22Rv1 (cell line): ENCODE measurements at regions not wholly inside any gene's neighbourhood (a gene's known extent, or its start where the extent isn't known, plus 50 kb on each side); places are given as distances from the start of the nearest gene placed in this dataset.

ENCODE experiments used
- H3K27ac ChIP-seq: fragments of 450-650 bp; 2 replicates; pipeline ENCODE4 v1.5.1; 2017
- CTCF ChIP-seq: fragments of 450-650 bp; IDR thresholded peaks from 2 replicates; pipeline ENCODE4 v1.5.1; 2017; ENCODE audit warnings: mild to moderate bottlenecking
- ZFX ChIP-seq: fragments of 450-650 bp; IDR thresholded peaks from 2 replicates; pipeline ENCODE4 v1.6.1; 2017; ENCODE audit warnings: antibody characterized with exemption, borderline replicate concordance

DNA sequence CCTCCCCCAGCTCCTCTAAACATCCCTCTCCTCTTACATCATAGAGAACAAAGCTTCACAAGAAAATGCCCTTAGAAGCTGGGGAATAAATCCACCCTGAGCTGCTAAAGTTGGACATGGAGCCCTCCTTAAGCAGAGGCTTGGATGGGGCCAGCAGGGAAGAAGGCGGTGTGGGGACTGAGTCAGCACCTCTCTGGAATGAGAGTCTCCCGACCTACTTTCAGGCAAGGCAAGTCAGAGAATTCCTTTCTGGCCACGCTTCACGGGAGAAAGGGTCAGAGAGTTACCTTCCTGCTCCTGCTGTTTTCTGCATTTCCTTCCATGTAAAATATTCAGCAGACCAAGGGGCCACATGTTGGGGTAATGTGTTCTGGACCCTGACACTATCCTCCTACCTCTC, 113.3 kb upstream of the PRB2 start:
- TF ChIP-seq CTCF (no peak), ZFX (no peak)
- H3K27ac ChIP-seq = no peak overlapping the region

- TF ChIP-seq ZFX = no peak
- no peak for TF ChIP-seq CTCF
- H3K27ac ChIP-seq = no peak overlapping the region
Observed at GRCh38 chr12:11509326-11509725, 114.0 kb upstream of the PRB2 start.

DNA sequence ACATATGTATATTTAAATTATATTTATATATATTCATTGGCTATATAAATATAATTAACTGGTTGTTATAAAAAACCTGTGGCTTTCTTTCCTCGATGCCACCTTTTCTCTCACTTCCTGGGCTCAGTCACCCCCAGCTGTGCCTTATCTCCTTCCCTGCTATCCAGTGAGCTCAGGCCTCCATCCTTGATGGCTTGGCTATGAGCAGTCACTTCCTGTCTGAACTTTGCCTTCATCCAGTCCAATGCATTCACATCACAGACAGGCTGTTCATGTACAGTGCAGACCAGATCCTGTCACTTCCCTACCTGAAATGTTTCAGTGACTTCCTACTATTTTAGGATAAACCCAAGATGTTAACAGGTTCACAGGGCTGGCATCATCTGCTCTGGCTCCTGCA, 115.3 kb upstream of the PRB2 start:
- TF ChIP-seq ZFX (no peak), CTCF (no peak)
- no peak overlapping the region for H3K27ac ChIP-seq

DNA sequence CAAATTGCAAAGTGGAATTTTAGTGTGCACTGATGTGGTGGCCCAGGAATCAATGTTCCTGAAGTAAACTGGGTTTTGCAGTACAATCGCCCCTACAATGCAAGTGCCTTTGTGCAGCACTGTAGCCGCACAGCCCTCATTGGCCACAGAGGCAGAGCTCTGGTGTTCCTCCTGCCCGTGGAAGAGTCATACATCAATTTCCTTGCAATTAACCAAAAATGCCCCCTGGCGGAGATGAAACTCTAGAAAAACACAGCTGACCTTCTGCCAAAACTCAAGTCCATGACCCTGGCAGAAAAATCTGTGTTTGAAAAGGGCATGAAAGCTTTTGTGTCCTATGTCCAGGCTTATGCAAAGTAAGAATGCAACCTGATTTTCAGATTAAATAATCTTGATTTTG, 117.9 kb upstream of the PRB2 start:
- H3K27ac ChIP-seq = no peak overlapping the region
- TF ChIP-seq CTCF (peak; percentile 34), ZFX (no peak)

DNA sequence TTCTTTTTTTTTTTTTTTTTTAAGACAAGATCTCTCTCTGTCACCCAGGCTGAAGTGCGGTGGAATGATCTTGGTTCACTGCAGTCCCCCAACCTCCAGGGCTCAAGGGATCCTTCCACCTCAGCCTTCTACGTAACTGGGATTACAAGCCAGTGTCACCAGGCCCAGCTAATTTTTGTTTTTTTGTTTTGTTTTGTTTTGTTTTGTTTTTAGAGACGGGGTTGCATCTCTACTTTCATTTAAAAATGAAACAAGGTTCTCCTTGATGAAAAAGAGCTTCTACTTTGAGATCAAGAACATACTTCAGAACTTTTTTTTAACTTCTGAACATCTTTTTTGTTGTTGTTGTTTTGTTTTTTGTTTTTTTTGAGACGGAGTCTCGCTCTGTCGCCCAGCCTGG, 121.7 kb upstream of the PRB2 start:
- no peak for TF ChIP-seq CTCF
- no peak for TF ChIP-seq ZFX
- H3K27ac ChIP-seq = no peak overlapping the region

DNA sequence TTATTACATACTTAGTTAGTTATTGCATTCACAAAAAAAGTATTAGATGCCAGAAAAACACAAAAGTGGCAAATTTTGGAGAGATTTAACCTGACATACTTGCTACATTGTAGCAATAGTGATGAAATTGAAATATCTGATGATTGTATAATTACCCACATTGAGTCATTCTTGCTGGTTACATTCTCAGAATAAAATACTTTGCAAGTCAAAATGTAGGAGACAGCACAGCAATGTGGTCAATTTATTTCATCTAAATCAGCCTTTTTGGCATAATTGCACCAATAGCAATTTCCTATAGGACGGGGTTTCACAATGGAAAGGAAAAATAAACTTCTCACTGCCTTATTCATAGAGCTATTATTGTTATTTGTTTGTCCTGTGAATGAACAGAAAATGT, 125.0 kb upstream of the ETV6 start:
- TF ChIP-seq CTCF (no peak), ZFX (no peak)
- H3K27ac ChIP-seq = peak overlapping the region; percentile 68

DNA sequence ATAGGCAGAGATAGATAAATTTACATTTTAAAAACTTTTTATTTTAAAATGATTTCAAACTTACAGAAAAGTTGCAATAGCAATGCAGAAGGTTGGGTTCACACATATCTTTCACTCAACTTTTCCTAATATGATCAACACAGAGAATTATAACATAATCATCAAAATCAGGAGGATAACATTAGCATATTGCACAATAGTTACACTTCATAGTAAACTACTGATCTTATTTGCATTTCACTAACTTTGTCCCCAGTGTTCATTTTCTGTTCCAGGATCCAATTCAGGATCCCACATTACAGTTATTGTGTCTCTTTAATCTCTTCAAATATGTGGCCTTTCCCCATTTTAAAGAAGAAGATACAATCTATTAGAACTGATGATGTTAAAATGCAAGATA, 115.4 kb upstream of the ETV6 start:
- H3K27ac ChIP-seq = no peak overlapping the region
- TF ChIP-seq ZFX (no peak), CTCF (no peak)
